K562 (cell line): ENCODE measurements at regions not wholly inside any gene's neighbourhood (a gene's known extent, or its start where the extent isn't known, plus 50 kb on each side); places are given as distances from the start of the nearest gene placed in this dataset.

Experiments
- ATAC-seq: fragments of 200-7000 bp; cut with Tn5 transposase; 3 replicates; pipeline ENCODE4 v1.9.1; 2020; ENCODE audit warnings: moderate library complexity
- BruUV-seq: library from RNA; stranded (reverse); fragments of 400-500 nt; replicated peaks from 2 replicates; lab custom pipeline; 2021; lab: Mats Ljungman, UMichigan
- CTCF ChIA-PET: fragments of 300-600 bp; formaldehyde crosslinking; extraction: SDS; loops from one replicate; lab custom pipeline; 2021; ENCODE audit warnings: low intra/inter-chr PET ratio; lab: Yijun Ruan, JAX
- POLR2A ChIA-PET: fragments of 300-600, 350-650 bp; sonication (Branson Sonifier 250); formaldehyde crosslinking; extraction: SDS; loops from one replicate; lab custom pipeline; 2021; ENCODE audit warnings: antibody characterized with exemption, inconsistent platforms; lab: Yijun Ruan, JAX
- DNase-seq, 4 experiments: peaks; one replicate each; pipeline versions ENCODE4 v3.0.0 to v3.0.0-alpha.2; 2011 to 2018; ENCODE audit warnings: low spot score in 3 of 4, mixed read lengths in 3 of 4; ENCODE audit errors: extremely low read depth in 1 of 4
- FAIRE-seq: peaks from 2 replicates; lab custom pipeline; 2011; peaks lifted over from hg19 to GRCh38; lab: Jason Lieb, UNC
- H2AFZ ChIP-seq: 2 replicates; pipeline ENCODE4 v1.6.0; 2011; ENCODE audit warnings: low read depth, low read length, control low read depth, inconsistent platforms
- H3K27ac ChIP-seq: fragments of 200-600 bp; 3 replicates; pipeline ENCODE4 v1.8.0; 2011; ENCODE audit warnings: low read depth, mild to moderate bottlenecking, control low read depth, inconsistent platforms, low read length, moderate library complexity, mixed read lengths; ENCODE audit errors: extremely low read depth
- H3K27me3 ChIP-seq, 2 experiments: fragments of 300-600 bp in 1 of 2; 2 replicates in 1 of 2; 3 replicates in 1 of 2; pipeline versions ENCODE4 v1.6.0 to v1.8.0; 2011; ENCODE audit warnings: inconsistent platforms in 2 of 2, low read length in 2 of 2, mild to moderate bottlenecking in 1 of 2, mixed read lengths in 1 of 2, moderate library complexity in 1 of 2; ENCODE audit not compliant: control insufficient read depth in 2 of 2, insufficient read depth in 2 of 2
- H3K36me3 ChIP-seq: fragments of 300-600 bp; 3 replicates; pipeline ENCODE4 v1.8.0; 2011; ENCODE audit warnings: mild to moderate bottlenecking, low read length, inconsistent platforms; ENCODE audit not compliant: control insufficient read depth, insufficient read depth
- H3K4me1 ChIP-seq, 2 experiments: fragments of 200-600 bp in 1 of 2; replicated peaks in 1 of 2; 2 replicates in 1 of 2; 3 replicates in 1 of 2; pipeline versions ENCODE4 v1.5.1 to v1.8.0; 2011; ENCODE audit warnings: inconsistent platforms in 2 of 2, low read length in 2 of 2, mild to moderate bottlenecking in 1 of 2, mixed read lengths in 1 of 2, moderate library complexity in 1 of 2; ENCODE audit not compliant: control insufficient read depth in 2 of 2, insufficient read depth in 2 of 2
- H3K4me2 ChIP-seq: 2 replicates; pipeline ENCODE4 v1.6.1; 2011; ENCODE audit warnings: low read length, control low read depth, inconsistent platforms, mixed read lengths; ENCODE audit not compliant: insufficient read depth
- H3K4me3 ChIP-seq: fragments of 200-600 bp; sonication (generic), shearing (Covaris generic); 2 replicates; pipeline ENCODE4 v1.5.1; 2016; ENCODE audit warnings: control low read depth, inconsistent platforms
- H3K79me2 ChIP-seq: fragments of 200-600 bp; 3 replicates; pipeline ENCODE4 v1.8.0; 2011; ENCODE audit warnings: low read length, inconsistent platforms; ENCODE audit not compliant: control insufficient read depth, insufficient read depth
- H3K9ac ChIP-seq, 2 experiments: 2 replicates each; pipeline versions ENCODE4 v1.6.0 to v1.6.1; 2011; ENCODE audit warnings: low read depth in 2 of 2, low read length in 2 of 2, control low read depth in 1 of 2, inconsistent platforms in 1 of 2, mild to moderate bottlenecking in 1 of 2, mixed read lengths in 1 of 2; ENCODE audit not compliant: insufficient read depth in 1 of 2
- H3K9me1 ChIP-seq: one replicate; pipeline ENCODE4 v1.6.0; 2011; ENCODE audit warnings: inconsistent platforms, mild to moderate bottlenecking, low read length, moderate library complexity; ENCODE audit not compliant: control insufficient read depth, insufficient read depth
- H3K9me3 ChIP-seq: replicated peaks from 2 replicates; pipeline ENCODE4 v1.5.1; 2011; ENCODE audit warnings: low read depth, low read length, inconsistent platforms; ENCODE audit not compliant: control insufficient read depth, insufficient read depth
- H4K20me1 ChIP-seq: replicated peaks from 2 replicates; pipeline ENCODE4 v1.6.1; 2011; ENCODE audit warnings: low read length, inconsistent platforms, mixed read lengths; ENCODE audit not compliant: control insufficient read depth, insufficient read depth
- ARHGAP35 ChIP-seq: fragments of 450-650 bp; IDR thresholded peaks from 2 replicates; pipeline ENCODE4 v1.6.1; 2018; ENCODE audit not compliant: partially characterized antibody
- ARID2 ChIP-seq: fragments of 450-650 bp; IDR thresholded peaks from 2 replicates; pipeline ENCODE4 v1.6.1; 2017; ENCODE audit warnings: antibody characterized with exemption, mild to moderate bottlenecking
- CBFA2T2 ChIP-seq: fragments of 450-650 bp; conservative IDR thresholded peaks from 2 replicates; pipeline ENCODE4 v1.6.1; 2017; ENCODE audit warnings: mild to moderate bottlenecking
- ELF1 ChIP-seq: fragments of 200-800 bp; sonication (Bioruptor generic); IDR thresholded peaks from 2 replicates; pipeline ENCODE4 v1.6.1; 2016; ENCODE audit warnings: missing genetic modification characterization, missing compliant biosample characterization
- KAT2B ChIP-seq: IDR thresholded peaks from one replicate; pipeline ENCODE4 v1.6.1; 2012; ENCODE audit warnings: low read depth, mild to moderate bottlenecking, control low read depth, inconsistent platforms, low read length, moderate library complexity
- KLF13 ChIP-seq: fragments of 450-650 bp; IDR thresholded peaks from 2 replicates; pipeline ENCODE4 v1.6.1; 2016; ENCODE audit warnings: missing genetic modification characterization, low read depth, mild to moderate bottlenecking, missing compliant biosample characterization, moderate library complexity, borderline replicate concordance
- ZFP30 ChIP-seq: fragments of 250-450 bp; sonication (Bioruptor Pico); IDR thresholded peaks from 2 replicates; pipeline ENCODE4 v1.8.0; 2022; ENCODE audit warnings: moderate library complexity, mild to moderate bottlenecking, inconsistent platforms, borderline replicate concordance
- ZNF12 ChIP-seq: sonication (generic); formaldehyde crosslinking; IDR thresholded peaks from 2 replicates; pipeline ENCODE4 v1.4.0; 2020; ENCODE audit warnings: mild to moderate bottlenecking, missing genetic modification reagents
- WGBS: fragments of 100-300 bp; shearing (Covaris generic); methylation state at CpG from one replicate; pipeline ENCODE4 v1.1.6; 2016; ENCODE audit warnings: low coverage, mixed read lengths; ENCODE audit not compliant: insufficient coverage; ENCODE audit errors: missing lambda C conversion rate; 5-methylcytosine and 5-hydroxymethylcytosine counted together
- in situ Hi-C: fragments of 300-500 bp; cut with MboI; formaldehyde crosslinking; loops from 4 replicates; pipeline ENCODE4 v1.15.0; 2018; ENCODE audit warnings: inconsistent platforms, mixed read lengths
- intact Hi-C: fragments of 100-400 bp; cut with micrococcal nuclease; formaldehyde crosslinking; loops from 2 replicates; pipeline ENCODE4 v1.14.2; 2022
- TF ChIP-seq, protein P1 (sequence below), 3 experiments: IDR thresholded peaks in 2 of 3; conservative IDR thresholded peaks in 1 of 3; 2 replicates each; pipeline ENCODE4 v1.5.1; 2011 to 2012; ENCODE audit warnings: low read length in 3 of 3, mild to moderate bottlenecking in 3 of 3, control low read depth in 2 of 3, improper control_type of control experiment in 1 of 3, inconsistent platforms in 1 of 3, low read depth in 1 of 3, mixed read lengths in 1 of 3, moderate library complexity in 1 of 3; ENCODE audit not compliant: insufficient read depth in 2 of 3
- TF ChIP-seq, protein P2 (sequence below), 3 experiments: fragments of 200-800 bp in 1 of 3; fragments of 250-450 bp in 1 of 3; fragments of 450-650 bp in 1 of 3; sonication (Bioruptor Pico) in 1 of 3; sonication (Bioruptor generic) in 1 of 3; formaldehyde crosslinking in 1 of 3; IDR thresholded peaks; 2 replicates each; pipeline versions ENCODE4 v1.6.1 to v1.8.0; 2016 to 2022; ENCODE audit warnings: mild to moderate bottlenecking in 2 of 3, missing genetic modification characterization in 2 of 3, missing compliant biosample characterization in 1 of 3, moderate library complexity in 1 of 3

DNA sequence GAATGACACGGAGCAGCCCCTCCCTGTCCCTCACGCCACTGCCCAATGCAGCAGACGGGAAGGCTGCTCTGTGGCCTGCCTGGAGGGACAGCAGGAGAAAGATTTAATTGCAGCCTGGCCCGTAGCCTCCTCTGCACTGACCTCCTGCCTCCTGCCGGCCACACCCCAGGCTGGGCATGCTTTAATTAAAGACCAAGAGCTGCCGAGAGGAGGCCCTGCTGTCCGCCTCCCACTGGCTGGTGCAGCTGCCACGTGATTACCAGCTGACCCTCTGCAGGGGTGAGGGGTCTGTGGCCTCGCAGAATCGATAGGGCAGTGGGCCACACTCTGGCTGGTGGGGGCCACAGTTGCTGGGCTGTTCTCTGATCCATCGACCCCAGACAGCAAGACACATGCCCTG, 100.2 kb upstream of the PRR23E start:
- no peaks in the 10 kb centered on the region for H4K20me1 ChIP-seq
- POLR2A ChIA-PET, result interaction anchor here (0.6 kb wide), 1 partner anchor 15 kb away, joined by 3 read pairs; no protein-coding TSS in a partner anchor
- no peak overlapping the region for H2AFZ ChIP-seq
- H3K4me2 ChIP-seq, result no peak overlapping the region
- no peak for DNase-seq
- H3K27me3 ChIP-seq, result peaks cover 3 to 70% of the 10 kb centered on the region in 2 experiments
- no peak for TF ChIP-seq ARHGAP35
- TF ChIP-seq, protein P1, sequence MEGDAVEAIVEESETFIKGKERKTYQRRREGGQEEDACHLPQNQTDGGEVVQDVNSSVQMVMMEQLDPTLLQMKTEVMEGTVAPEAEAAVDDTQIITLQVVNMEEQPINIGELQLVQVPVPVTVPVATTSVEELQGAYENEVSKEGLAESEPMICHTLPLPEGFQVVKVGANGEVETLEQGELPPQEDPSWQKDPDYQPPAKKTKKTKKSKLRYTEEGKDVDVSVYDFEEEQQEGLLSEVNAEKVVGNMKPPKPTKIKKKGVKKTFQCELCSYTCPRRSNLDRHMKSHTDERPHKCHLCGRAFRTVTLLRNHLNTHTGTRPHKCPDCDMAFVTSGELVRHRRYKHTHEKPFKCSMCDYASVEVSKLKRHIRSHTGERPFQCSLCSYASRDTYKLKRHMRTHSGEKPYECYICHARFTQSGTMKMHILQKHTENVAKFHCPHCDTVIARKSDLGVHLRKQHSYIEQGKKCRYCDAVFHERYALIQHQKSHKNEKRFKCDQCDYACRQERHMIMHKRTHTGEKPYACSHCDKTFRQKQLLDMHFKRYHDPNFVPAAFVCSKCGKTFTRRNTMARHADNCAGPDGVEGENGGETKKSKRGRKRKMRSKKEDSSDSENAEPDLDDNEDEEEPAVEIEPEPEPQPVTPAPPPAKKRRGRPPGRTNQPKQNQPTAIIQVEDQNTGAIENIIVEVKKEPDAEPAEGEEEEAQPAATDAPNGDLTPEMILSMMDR (IDR thresholded peaks at IDR 0.05 in 2 of 3, conservative IDR thresholded peaks at IDR 0.05 in 1 of 3; ENCODE audit: insufficient read depth in 2 of 3, low read depth in 1 of 3, low read length in 3 of 3), result peak in 2 of 3 experiments; percentile 17 to 24; a peak in 3 of 6 replicates
- no peak for TF ChIP-seq ZNF12 (CRISPR knock-in tag)
- H3K9me1 ChIP-seq, result no peaks in the 10 kb centered on the region
- no peak overlapping the region; a peak in 1 of 4 replicates for H3K9ac ChIP-seq
- no peaks in the 10 kb centered on the region for H3K79me2 ChIP-seq
- H3K4me3 ChIP-seq, result no peak overlapping the region
- H3K27ac ChIP-seq, result no peak overlapping the region
- no peaks in the 10 kb centered on the region for H3K36me3 ChIP-seq
- WGBS, result 4% methylated on average over 10 of the region's 11 CpGs
- in situ Hi-C loops (no loop called here), intact Hi-C loops (no loop called here)
- ATAC-seq, result peak; percentile 57
- no TSS peak for BruUV-seq
- FAIRE-seq, result no peak
- H3K4me1 ChIP-seq, result no peaks in the 10 kb centered on the region; a peak in 1 of 5 replicates
- CTCF ChIA-PET, result interaction anchor here (0.6 kb wide), 1 partner anchor 110 kb away, joined by 3 read pairs; no protein-coding TSS in a partner anchor
- no peaks in the 10 kb centered on the region for H3K9me3 ChIP-seq

DNA sequence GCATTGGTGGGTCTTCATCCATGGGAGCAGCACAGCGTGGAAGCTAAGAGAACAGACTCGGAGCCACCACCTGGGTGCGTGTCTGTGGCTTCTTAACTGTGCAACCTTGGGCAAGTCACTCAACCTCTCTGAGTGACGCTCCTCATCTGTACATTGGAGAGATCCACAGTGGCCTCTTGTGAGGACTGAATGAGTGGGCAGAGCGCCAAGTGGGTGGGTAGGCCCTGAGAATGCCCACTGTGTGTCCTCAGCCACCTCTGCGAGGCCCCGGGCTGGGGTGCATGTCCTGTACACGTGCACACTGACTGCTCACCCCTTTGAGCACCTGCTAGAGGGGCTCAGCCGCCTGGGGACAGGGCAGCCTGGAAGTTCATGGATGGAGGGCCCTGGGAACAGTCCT, 99.6 kb upstream of the PRR23E start:
- intact Hi-C loops (no loop called here), in situ Hi-C loops (no loop called here)
- no peak for FAIRE-seq
- WGBS, result 0% methylated on average over 8 of the region's 9 CpGs
- no peak for ATAC-seq
- no peak overlapping the region for H3K9ac ChIP-seq
- ChIA-PET POLR2A (interaction anchor here (0.6 kb wide), 1 partner anchor 16 kb away, joined by 3 read pairs; no protein-coding TSS in a partner anchor), CTCF (no interaction called here)
- no peak overlapping the region for H3K27ac ChIP-seq
- no peak overlapping the region for H3K4me2 ChIP-seq
- no peaks in the 10 kb centered on the region; a peak in 1 of 5 replicates for H3K4me1 ChIP-seq
- H4K20me1 ChIP-seq, result no peaks in the 10 kb centered on the region
- DNase-seq, result no peak
- BruUV-seq, result no TSS peak
- no peaks in the 10 kb centered on the region for H3K9me1 ChIP-seq
- H3K4me3 ChIP-seq, result no peak overlapping the region
- H3K79me2 ChIP-seq, result no peaks in the 10 kb centered on the region
- H2AFZ ChIP-seq, result no peak overlapping the region
- H3K27me3 ChIP-seq, result peaks cover 3 to 65% of the 10 kb centered on the region in 2 experiments; a peak in 4 of 5 replicates
- H3K9me3 ChIP-seq, result no peaks in the 10 kb centered on the region
- H3K36me3 ChIP-seq, result no peaks in the 10 kb centered on the region
- TF ChIP-seq, protein P2, sequence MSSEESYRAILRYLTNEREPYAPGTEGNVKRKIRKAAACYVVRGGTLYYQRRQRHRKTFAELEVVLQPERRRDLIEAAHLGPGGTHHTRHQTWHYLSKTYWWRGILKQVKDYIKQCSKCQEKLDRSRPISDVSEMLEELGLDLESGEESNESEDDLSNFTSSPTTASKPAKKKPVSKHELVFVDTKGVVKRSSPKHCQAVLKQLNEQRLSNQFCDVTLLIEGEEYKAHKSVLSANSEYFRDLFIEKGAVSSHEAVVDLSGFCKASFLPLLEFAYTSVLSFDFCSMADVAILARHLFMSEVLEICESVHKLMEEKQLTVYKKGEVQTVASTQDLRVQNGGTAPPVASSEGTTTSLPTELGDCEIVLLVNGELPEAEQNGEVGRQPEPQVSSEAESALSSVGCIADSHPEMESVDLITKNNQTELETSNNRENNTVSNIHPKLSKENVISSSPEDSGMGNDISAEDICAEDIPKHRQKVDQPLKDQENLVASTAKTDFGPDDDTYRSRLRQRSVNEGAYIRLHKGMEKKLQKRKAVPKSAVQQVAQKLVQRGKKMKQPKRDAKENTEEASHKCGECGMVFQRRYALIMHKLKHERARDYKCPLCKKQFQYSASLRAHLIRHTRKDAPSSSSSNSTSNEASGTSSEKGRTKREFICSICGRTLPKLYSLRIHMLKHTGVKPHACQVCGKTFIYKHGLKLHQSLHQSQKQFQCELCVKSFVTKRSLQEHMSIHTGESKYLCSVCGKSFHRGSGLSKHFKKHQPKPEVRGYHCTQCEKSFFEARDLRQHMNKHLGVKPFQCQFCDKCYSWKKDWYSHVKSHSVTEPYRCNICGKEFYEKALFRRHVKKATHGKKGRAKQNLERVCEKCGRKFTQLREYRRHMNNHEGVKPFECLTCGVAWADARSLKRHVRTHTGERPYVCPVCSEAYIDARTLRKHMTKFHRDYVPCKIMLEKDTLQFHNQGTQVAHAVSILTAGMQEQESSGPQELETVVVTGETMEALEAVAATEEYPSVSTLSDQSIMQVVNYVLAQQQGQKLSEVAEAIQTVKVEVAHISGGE (CRISPR knock-in tag; IDR thresholded peaks at IDR 0.05), result no peak
- TF ChIP-seq ARID2 (no peak), KAT2B (no peak), CBFA2T2 (no peak), KLF13 (tag) (no peak), ELF1 (tag) (no peak), ZFP30 (CRISPR knock-in tag) (no peak)
